HG03108 (cell line): ENCODE measurements at regions not wholly inside any gene's neighbourhood (a gene's known extent, or its start where the extent isn't known, plus 50 kb on each side); places are given as distances from the start of the nearest gene placed in this dataset.

Experiments
- ATAC-seq: cut with Tn5 transposase; IDR thresholded peaks from one replicate; pipeline ENCODE4 v1.9.1; 2021; ENCODE audit warnings: moderate library complexity; ENCODE audit not compliant: unreplicated experiment

DNA sequence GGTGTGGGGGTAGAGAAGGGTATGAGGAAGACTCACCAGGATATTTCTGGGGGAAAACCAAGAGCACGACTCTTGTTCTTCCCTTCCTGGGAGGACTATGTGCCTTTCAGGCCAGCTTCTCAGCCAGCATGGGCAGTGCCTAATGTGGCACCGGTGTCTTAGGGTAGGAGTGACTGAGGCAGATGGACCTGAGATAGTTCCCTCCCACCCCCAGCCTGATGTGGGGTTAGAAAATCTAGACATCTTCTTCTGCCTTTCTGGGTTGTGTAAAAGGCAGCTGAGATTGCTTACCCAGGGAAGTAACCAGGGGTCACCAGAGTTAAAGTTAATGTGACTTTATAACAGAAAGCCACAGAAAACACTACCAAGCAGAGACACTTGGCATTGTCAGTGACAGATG is 127.3 kb downstream of the TMA16 start:
- no peak for ATAC-seq

DNA sequence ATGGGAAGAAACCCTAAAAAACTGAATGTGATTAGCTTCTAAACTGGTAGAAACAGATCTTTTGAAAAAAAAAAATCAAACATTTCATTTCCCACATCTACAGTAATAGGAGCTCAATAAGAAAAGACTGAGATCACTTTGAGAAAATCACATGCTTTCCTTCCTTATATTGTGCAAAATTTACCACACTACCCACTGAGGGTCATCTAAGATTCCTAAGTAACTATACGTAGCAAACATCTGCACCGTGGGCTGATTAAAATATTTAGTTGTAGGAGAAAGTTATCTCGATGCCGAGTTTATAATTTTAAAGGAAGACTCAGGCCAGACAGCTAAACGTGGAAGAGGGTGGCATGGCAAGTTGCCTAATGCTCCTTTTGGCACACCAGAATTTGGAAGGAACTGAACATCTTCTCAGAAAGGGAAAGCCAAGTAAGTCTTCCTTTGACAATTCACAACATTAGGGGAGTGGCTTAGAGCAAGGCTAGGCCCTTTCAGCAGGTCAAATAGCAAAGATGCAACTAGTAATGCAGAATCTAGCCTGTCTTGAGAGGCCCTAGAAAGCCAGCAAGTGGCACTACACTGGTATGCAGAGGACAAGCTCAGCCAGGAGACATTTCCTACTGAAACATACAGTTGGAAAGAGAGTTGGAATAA is 128.0 kb downstream of the TMA16 start:
- ATAC-seq = no peak

DNA sequence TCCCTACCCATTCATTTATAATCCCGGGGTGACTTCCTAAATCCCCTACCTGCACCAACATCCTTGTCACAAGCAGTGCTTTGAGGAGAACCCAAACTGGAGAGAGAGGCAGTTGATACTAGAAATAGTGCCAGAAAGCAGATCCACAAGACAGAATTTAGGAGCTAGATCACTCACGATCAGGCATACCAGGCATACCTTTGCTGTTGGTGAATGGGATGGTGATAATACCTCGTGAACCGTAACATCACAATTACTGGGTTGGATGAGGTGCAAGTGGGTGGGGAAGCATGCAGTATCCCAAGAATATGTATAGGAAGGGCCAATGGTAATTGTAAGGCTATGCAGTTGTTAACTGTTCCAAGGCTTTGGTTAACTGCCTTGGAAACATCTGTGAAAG is 129.3 kb downstream of the TMA16 start:
- no peak for ATAC-seq

DNA sequence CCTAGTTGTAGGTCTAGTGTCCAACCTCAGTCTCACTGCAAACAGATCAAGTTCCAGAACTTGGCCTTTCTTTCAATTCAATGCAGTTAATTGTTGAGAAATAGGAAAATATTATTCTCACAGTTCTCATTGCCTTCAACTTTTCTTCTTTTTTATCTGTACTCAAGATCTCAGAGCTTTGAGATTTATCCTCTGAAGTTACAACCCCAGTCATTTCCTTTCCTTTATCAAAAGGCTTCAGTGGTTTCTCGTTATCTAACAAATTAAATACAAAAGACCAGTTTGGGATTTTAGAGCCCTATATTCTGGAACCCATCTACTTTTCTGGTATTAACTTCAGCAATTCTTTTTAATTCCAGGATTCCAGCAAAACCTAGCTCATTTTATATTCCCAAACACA is 130.2 kb downstream of the TMA16 start:
- no peak for ATAC-seq

DNA sequence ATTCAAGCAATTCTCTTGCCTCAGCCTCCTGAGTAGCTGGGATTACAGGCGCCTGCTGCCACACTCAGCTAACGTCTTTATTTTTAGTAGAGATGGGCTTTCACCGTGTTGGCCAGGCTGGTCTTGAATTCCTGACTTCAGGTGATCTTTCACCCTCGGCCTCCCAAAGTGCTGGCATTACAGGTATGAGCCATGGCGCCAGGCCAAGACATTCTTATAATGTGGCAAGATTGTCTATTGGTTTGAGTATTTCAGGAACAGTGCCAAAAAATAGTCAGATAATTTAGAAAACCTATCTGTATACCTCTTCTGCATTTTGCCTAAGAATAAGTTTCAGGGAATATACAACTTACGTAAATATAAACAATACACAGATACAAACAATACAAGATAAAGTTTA is 136.8 kb downstream of the TMA16 start:
- ATAC-seq = no peak

DNA sequence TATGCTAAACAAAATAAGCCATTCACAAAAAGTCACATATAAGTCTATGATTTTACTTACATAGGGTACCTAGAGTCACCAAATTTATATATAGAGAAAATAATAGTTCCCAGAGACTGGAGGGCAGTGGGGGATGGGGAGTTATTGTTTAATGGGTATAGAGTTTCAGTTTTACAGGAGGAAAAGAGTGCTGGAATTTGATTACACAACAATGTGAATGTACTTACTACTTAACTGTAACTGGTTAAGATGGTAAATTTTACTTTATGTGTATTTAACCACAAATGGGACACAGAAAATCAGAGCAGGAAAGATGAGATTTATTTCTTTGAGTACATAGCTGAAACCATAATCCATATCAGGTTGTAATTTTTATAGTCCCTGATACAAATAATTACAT is 144.4 kb downstream of the TMA16 start:
- no peak for ATAC-seq

DNA sequence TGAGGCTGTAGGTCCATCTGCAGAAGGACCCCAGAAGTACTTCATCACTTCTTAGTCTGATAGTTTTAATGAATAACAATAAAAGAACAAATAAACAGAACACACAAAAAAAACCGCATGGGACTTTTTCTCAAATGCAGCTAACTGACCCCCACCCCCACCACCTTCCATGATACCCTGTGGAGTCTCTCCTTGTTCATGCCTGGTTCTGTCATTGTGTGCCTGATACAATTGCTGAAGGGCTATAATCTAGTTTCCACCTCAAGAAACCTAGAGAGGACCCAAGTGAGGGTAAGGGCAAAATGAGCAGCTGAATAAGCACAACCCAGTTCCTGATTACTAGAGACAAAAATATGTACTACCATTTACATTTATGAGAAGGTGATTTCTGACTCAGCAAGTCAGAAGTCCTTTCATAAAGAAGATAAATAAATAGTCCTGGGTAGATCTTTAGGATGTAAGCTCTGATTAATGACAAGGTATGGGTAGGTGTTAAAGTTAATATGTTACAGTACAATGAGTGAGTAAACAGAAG is 155.1 kb downstream of the TMA16 start:
- ATAC-seq = no peak

DNA sequence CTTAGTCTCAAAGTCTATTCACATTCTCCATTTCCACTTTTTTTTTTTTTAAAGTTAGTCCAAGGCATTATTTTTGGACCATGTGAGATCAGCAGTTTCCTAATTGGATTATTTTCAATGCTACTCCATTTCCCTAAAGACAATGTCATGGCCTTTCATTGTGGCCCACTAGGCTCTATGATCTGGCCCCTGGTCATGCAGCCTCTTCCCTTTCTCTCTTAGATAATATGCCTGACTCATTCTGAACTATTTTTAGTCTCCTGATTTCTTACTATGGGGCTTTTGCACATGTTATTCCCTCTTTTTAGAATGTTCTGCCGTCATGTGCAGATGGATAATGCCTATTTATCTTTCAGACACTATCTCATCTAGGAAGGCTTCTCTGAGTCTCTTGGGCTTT is 157.3 kb downstream of the TMA16 start:
- no peak for ATAC-seq

DNA sequence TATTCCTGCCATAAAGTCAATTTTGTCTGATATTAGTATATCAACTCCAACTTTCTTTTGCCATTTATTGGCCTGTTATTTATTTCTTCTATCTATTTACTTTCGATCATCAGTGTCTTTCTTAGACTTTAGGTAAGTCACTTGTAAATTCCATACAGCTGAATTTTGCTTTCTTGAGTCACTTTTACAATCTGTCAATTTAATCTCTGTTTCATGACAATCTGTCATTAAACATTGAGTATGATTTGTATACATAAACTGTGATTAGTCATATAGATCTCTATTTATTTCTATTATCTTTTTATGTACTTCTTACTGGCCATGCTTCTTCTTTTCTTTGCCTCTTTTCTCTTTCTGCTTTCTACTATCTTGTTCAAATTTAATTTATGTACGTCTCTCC is 160.1 kb downstream of the TMA16 start:
- no peak for ATAC-seq

DNA sequence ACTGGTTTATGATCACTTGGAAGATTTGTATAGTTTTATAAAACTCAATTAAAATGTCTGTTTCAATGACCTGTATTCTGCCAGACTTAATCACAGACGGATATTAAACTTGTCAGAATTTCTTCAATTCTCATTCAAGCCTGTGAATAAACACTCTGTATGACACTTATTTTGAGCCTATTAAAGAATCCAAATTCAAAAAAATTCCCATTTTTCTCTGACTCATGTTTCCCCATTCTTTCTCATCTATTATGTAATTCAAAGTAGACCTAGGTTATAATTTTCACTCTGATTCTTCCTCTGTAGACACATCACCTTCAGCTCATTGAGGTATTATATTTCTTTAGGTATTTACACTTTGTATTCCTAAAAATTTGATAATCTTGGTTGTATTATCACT is 166.1 kb downstream of the TMA16 start:
- ATAC-seq = no peak

DNA sequence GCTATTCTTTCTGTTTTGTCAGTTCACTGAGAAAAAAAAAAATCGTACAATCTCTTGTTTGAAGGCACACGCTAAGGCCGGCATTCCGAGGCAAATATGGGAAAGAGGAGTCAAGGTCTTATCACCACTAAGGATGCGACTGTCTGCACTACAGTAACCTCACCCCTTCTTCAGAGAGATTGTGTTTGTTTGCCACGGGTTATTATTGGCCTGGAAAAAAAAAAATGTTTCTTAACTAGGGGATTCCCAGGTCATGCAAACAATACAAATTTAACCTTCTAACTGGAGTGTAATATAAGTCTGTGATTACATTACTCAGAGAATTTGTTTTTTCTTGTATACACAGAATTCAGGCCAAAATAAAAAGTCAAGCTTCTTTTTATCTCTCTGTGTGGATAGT is 168.3 kb downstream of the TMA16 start:
- ATAC-seq = peak; percentile 28

DNA sequence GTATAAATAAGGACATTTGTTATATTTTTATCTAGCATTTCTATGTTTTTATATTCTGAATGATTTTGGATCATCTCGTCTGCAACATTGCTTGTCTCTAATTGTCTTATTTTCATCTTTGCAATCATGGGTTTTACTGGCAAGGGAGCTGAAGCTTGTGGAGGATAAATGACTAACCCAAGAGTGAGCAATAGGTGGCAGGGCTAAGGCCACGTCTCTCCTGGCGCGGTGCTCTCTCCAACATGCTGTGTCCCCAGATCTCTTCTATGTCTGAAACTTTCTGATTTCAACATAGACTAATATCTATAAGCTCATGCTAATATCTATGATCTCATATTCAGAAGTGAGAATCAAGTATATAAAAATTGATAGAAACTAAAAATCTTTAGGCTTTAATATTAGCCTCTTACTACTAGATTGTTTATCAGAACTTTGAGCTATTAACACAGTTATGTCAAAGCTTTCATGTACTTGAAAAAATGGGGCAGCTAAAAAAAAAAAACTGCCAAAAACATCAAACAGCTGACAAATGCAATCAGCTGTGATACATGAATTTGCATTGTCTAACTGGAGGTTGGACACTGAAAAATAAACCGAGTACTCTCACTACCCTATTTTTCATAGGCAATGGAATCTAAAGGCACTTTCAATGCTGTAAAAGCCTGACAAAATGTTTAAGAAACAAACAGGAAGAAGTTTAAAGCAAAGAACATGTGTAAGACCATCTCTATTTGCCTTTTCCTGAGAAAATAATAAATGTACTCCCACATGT is 169.2 kb downstream of the TMA16 start:
- ATAC-seq = peak; percentile 71

DNA sequence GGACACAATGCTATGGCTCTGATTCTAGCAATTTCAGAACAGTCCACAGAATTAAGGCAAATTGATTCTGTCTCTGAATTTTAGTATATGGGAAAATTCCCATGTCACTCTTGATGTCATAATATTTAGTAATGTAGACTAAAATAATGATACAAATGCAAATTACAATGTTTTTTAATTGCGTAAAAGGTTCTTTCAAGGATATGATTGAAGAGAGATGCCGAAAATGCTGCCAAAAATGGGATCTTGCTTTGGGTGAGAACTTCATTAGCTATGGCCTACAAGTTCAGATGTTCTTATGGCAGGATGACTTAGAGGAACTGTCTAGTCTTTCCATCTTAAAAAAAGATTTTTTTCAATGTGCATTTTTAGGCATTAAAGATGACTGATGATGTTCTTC is 170.6 kb downstream of the TMA16 start:
- no peak for ATAC-seq

DNA sequence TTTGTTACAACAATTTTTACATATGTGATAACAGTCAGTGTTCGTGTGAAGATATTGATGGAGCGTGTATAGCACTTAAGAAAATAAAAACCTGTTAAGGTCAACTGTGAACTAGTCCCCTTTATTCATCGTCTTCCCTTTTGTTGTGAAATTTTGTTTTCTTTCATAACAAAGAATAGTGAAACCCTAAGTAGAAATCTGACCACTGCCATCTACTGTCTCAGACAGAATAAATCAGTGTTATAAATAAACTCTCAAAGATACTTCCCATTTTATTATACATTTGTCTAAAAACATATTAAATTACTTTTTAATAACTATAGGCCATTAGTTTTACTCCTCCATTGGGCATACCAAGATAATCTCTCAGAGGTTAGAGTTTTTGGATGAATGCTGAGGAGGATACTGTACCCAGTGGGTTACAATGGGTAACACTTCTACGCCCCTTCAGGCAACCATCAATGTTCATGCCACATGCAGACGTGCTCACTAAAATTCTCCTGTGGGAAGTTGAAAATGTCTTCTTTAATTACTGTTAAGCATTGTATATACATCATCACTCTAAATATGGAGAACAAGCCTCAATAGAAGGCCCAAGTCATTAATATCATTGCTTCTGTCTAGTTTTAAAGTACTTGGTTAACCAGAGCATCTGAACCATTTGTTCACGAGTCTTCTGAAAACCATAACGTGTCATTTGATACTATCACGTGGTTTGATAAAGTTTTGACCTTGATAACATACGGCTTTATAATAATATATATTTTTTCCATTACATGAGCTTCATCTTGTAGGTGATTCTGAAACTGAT is 171.2 kb downstream of the TMA16 start:
- peak; percentile 32 for ATAC-seq

DNA sequence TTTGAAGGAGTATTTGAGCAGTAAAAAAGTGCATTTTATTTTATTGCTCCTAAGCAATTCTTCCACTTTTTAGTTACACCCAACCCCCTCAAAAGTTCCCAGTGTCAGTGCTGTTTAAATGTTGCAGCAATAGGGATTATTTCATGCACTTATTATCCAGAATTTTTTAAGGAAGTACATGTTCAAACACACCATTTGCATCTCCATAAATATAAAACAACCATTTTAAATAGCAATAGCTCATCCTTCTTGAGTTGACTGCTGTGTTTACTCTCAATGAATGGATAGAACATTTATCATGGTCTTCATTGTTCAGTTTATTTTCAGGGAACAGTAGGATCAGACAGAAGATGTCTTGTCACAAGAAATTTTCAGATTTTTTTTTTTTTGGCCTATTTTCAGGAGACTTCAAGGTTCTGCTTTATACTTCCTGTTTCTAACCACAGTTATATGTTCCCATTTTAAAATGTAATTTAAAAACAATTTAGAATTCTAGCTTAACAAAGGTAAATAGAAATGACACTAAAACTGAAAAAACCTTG is 171.9 kb downstream of the TMA16 start:
- no peak for ATAC-seq

DNA sequence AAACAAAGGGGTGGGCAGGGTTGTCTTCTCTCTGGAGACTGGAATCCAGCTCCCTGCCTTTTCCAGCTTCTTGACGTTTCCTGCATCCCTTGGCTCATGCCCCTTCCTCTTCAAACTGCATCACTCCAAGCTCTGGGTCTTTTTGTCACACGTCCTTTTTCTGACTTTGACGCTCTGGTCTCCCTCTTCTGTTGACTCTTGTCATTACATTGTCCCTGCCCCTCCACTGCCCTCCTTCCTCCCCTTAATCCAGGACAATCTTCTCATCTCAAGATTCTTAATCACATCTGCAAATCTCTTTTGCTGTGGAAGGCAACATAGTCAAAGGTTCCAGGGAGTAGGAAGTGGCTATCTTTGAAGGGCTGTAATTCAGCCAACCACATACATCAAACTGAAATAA is 178.3 kb downstream of the TMA16 start:
- ATAC-seq = no peak

DNA sequence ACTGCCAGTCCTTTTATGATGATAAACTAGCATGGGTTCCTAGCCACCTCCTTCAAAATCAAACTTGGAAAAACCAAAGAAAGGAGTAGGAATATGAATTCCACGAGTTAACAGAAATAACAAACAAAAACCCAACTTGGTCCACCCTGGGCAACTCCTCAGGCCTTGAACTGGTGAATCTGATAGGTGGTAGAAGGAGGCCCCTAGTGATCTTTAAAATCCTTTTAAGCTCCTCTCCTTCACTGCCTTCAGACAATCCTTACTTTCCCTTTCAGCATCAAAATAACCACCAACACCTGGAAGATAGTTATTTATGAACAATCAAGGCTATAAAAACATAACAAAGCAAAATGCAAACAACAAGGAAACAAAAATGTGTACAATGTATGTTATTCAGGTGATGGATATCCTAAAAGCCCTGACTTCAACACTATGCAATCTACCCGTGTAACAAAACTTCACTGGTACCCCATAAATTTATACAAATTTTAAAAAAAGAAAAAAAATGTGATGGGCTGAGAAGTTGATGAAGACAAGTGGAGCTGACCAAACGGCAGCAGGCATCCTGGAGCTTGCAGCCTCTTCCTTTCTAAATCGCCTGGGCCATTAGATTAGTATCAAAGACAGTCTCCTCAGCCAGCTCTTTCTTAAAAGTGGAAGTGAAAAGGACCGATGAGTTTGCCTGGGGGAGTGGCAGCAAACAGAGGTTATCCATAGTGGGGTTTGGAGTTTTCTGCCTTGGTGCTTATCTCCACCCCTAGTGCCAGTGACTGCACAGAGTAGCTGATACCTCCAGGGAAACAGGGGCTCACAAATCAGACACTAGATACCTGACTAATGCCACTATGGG is 179.6 kb downstream of the TMA16 start:
- ATAC-seq = no peak

DNA sequence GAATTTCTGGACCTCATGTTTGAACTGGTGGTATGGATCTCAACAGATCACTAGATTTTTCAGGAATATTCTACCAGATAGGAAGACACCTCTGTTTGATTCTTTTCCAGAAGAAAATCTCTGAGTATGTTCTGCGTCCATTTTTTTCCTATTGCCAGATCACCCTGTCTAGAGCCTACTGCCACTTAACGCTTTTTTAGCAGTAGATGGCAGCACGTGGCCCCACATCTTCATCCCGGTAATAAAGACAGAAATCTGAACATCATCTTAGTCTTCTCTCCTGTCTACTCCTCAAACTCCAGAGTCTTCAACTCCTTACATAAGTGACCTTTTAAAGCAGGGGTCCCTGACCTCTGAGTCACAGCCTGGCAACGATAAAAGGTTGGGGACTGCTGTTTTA is 184.7 kb downstream of the TMA16 start:
- no peak for ATAC-seq

DNA sequence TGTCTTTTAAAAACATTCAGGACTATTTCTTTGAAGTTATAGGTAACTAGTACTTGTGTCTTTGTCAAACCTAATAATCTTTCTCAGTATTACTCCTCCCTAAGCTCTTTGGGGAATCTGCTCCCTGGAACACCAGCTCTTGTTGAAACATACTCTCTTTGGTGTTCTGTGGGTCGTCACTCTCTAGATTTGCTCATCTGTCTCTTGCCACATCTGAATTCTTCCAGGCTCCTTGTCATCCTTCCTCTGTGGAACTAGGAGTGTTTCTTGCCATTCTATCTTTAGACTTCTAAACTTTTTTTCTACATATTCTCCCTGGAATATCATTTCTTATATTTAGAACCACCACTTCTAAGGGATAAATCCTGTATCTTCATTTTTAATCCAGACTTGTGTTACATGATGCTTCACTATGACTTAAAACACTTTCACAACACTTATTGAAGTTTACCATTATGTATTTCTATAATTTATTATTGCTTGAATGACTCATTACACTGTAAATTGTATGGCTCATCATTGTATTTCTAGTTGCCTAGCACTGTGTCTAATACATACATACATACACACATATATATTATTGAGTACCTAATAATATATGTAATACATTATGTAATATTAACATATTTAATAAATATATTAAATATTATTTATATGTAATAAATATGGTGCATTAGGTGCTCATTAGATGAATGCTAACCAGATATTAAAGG is 186.1 kb downstream of the TMA16 start:
- no peak for ATAC-seq
